ENCODE measurements at regions not wholly inside any gene's neighbourhood (a gene's known extent, or its start where the extent isn't known, plus 50 kb on each side); places are given as distances from the start of the nearest gene placed in this dataset.

GRCh38 chr10:78900715-78901430 lies 167.9 kb upstream of the ZMIZ1 start:
- TF ChIP-seq SIN3A (IDR thresholded peaks at IDR 0.05; ENCODE audit: borderline replicate concordance, insufficient read depth, low read length) (no peak), POLR2AphosphoS5 (IDR thresholded peaks at IDR 0.05; ENCODE audit: low read depth, low read length) (no peak), TAF1 (IDR thresholded peaks at IDR 0.05; ENCODE audit: borderline replicate concordance, insufficient read depth, low read length) (no peak), FOXP2 (optimal IDR thresholded peaks at IDR 0.05; ENCODE audit: borderline replicate concordance, extremely low read depth, extremely low read length, insufficient read depth) (no peak)
- TF ChIP-seq, protein P1, sequence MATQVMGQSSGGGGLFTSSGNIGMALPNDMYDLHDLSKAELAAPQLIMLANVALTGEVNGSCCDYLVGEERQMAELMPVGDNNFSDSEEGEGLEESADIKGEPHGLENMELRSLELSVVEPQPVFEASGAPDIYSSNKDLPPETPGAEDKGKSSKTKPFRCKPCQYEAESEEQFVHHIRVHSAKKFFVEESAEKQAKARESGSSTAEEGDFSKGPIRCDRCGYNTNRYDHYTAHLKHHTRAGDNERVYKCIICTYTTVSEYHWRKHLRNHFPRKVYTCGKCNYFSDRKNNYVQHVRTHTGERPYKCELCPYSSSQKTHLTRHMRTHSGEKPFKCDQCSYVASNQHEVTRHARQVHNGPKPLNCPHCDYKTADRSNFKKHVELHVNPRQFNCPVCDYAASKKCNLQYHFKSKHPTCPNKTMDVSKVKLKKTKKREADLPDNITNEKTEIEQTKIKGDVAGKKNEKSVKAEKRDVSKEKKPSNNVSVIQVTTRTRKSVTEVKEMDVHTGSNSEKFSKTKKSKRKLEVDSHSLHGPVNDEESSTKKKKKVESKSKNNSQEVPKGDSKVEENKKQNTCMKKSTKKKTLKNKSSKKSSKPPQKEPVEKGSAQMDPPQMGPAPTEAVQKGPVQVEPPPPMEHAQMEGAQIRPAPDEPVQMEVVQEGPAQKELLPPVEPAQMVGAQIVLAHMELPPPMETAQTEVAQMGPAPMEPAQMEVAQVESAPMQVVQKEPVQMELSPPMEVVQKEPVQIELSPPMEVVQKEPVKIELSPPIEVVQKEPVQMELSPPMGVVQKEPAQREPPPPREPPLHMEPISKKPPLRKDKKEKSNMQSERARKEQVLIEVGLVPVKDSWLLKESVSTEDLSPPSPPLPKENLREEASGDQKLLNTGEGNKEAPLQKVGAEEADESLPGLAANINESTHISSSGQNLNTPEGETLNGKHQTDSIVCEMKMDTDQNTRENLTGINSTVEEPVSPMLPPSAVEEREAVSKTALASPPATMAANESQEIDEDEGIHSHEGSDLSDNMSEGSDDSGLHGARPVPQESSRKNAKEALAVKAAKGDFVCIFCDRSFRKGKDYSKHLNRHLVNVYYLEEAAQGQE (IDR thresholded peaks at IDR 0.05; ENCODE audit: insufficient read depth in 1 of 2, low read depth in 2 of 2, low read length in 2 of 2), result no peak

DNA sequence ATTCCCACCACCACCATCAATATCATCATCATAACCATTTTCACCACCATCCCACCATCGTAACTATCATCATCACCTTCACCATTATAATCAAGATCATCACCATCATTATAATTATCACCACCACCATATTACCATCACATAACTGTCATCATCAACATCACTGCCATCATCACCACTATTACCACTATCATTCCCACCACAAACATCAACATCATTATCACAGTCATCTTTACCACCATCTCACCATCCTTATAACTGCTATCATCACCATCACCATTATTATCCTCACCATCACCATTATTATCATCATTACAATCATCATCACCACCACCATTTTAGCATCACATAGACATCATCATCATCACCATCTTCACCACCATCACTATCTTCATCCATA lies 167.1 kb upstream of the ZMIZ1 start:
- no peak for TF ChIP-seq TAF1 (IDR thresholded peaks at IDR 0.05; ENCODE audit: borderline replicate concordance, insufficient read depth, low read length)
- TF ChIP-seq POLR2AphosphoS5 (IDR thresholded peaks at IDR 0.05; ENCODE audit: low read depth, low read length), result no peak
- TF ChIP-seq FOXP2 (optimal IDR thresholded peaks at IDR 0.05; ENCODE audit: borderline replicate concordance, extremely low read depth, extremely low read length, insufficient read depth), result no peak
- TF ChIP-seq SIN3A (IDR thresholded peaks at IDR 0.05; ENCODE audit: borderline replicate concordance, insufficient read depth, low read length), result no peak
- TF ChIP-seq, protein P1 (IDR thresholded peaks at IDR 0.05; ENCODE audit: insufficient read depth in 1 of 2, low read depth in 2 of 2, low read length in 2 of 2), result no peak

GRCh38 chr10:78902815-78903214 lies 166.0 kb upstream of the ZMIZ1 start:
- TF ChIP-seq TAF1 (IDR thresholded peaks at IDR 0.05; ENCODE audit: borderline replicate concordance, insufficient read depth, low read length) (no peak), FOXP2 (optimal IDR thresholded peaks at IDR 0.05; ENCODE audit: borderline replicate concordance, extremely low read depth, extremely low read length, insufficient read depth) (no peak), POLR2AphosphoS5 (IDR thresholded peaks at IDR 0.05; ENCODE audit: low read depth, low read length) (no peak), SIN3A (IDR thresholded peaks at IDR 0.05; ENCODE audit: borderline replicate concordance, insufficient read depth, low read length) (no peak)
- TF ChIP-seq, protein P1 (IDR thresholded peaks at IDR 0.05; ENCODE audit: insufficient read depth in 1 of 2, low read depth in 2 of 2, low read length in 2 of 2), result no peak

GRCh38 chr10:78903341-78903940 lies 165.3 kb upstream of the ZMIZ1 start:
- no peak for TF ChIP-seq FOXP2 (optimal IDR thresholded peaks at IDR 0.05; ENCODE audit: borderline replicate concordance, extremely low read depth, extremely low read length, insufficient read depth)
- no peak for TF ChIP-seq TAF1 (IDR thresholded peaks at IDR 0.05; ENCODE audit: borderline replicate concordance, insufficient read depth, low read length)
- TF ChIP-seq SIN3A (IDR thresholded peaks at IDR 0.05; ENCODE audit: borderline replicate concordance, insufficient read depth, low read length), result no peak
- no peak for TF ChIP-seq POLR2AphosphoS5 (IDR thresholded peaks at IDR 0.05; ENCODE audit: low read depth, low read length)
- TF ChIP-seq, protein P1 (IDR thresholded peaks at IDR 0.05; ENCODE audit: insufficient read depth in 1 of 2, low read depth in 2 of 2, low read length in 2 of 2), result no peak
